ENCODE measurements at regions not wholly inside any gene's neighbourhood (a gene's known extent, or its start where the extent isn't known, plus 50 kb on each side); places are given as distances from the start of the nearest gene placed in this dataset.

DNA sequence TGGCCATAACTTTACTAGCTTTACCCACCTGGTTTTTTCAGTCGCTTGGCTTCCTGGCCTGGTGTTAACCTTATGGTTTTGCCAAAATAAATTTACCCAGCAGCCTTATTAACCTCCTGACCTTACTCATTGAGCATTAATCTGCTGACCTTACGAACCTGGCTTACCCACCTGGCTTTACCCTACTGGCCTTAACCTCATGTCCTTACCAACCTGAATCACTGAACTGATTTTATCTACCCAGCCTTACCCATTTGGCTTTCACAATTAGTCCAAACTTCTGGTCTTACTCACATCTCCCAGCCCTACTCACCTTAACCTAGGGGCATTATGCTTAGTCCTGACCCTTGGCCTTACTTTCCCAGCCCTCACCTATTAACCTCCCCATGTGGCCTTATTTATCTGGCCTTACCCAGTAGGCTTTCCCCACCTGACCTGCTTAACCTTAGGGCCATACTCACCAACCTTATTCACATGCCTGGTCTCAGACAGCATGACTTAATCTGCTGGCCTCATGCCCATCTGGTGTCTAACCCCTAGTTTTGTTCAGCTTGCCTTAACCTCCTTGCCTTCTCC is 93.4 kb downstream of the IL12A start (continued):
- TF ChIP-seq, protein P1, sequence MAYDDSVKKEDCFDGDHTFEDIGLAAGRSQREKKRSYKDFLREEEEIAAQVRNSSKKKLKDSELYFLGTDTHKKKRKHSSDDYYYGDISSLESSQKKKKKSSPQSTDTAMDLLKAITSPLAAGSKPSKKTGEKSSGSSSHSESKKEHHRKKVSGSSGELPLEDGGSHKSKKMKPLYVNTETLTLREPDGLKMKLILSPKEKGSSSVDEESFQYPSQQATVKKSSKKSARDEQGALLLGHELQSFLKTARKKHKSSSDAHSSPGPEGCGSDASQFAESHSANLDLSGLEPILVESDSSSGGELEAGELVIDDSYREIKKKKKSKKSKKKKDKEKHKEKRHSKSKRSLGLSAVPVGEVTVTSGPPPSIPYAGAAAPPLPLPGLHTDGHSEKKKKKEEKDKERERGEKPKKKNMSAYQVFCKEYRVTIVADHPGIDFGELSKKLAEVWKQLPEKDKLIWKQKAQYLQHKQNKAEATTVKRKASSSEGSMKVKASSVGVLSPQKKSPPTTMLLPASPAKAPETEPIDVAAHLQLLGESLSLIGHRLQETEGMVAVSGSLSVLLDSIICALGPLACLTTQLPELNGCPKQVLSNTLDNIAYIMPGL (CRISPR knock-in tag; IDR thresholded peaks at IDR 0.05; ENCODE audit: borderline replicate concordance), result no peak
- TF ChIP-seq ZFP36 (IDR thresholded peaks at IDR 0.05; ENCODE audit: borderline replicate concordance, partially characterized antibody) (no peak), HOXB13 (CRISPR knock-in tag; IDR thresholded peaks at IDR 0.05; ENCODE audit: low read depth) (no peak)
- TF ChIP-seq, protein P2, sequence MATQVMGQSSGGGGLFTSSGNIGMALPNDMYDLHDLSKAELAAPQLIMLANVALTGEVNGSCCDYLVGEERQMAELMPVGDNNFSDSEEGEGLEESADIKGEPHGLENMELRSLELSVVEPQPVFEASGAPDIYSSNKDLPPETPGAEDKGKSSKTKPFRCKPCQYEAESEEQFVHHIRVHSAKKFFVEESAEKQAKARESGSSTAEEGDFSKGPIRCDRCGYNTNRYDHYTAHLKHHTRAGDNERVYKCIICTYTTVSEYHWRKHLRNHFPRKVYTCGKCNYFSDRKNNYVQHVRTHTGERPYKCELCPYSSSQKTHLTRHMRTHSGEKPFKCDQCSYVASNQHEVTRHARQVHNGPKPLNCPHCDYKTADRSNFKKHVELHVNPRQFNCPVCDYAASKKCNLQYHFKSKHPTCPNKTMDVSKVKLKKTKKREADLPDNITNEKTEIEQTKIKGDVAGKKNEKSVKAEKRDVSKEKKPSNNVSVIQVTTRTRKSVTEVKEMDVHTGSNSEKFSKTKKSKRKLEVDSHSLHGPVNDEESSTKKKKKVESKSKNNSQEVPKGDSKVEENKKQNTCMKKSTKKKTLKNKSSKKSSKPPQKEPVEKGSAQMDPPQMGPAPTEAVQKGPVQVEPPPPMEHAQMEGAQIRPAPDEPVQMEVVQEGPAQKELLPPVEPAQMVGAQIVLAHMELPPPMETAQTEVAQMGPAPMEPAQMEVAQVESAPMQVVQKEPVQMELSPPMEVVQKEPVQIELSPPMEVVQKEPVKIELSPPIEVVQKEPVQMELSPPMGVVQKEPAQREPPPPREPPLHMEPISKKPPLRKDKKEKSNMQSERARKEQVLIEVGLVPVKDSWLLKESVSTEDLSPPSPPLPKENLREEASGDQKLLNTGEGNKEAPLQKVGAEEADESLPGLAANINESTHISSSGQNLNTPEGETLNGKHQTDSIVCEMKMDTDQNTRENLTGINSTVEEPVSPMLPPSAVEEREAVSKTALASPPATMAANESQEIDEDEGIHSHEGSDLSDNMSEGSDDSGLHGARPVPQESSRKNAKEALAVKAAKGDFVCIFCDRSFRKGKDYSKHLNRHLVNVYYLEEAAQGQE (IDR thresholded peaks at IDR 0.05), result no peak
- TF ChIP-seq, protein P3, sequence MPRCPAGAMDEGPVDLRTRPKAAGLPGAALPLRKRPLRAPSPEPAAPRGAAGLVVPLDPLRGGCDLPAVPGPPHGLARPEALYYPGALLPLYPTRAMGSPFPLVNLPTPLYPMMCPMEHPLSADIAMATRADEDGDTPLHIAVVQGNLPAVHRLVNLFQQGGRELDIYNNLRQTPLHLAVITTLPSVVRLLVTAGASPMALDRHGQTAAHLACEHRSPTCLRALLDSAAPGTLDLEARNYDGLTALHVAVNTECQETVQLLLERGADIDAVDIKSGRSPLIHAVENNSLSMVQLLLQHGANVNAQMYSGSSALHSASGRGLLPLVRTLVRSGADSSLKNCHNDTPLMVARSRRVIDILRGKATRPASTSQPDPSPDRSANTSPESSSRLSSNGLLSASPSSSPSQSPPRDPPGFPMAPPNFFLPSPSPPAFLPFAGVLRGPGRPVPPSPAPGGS (IDR thresholded peaks at IDR 0.05), result no peak
- TF ChIP-seq, protein P4, sequence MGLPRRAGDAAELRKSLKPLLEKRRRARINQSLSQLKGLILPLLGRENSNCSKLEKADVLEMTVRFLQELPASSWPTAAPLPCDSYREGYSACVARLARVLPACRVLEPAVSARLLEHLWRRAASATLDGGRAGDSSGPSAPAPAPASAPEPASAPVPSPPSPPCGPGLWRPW (IDR thresholded peaks at IDR 0.05), result no peak

DNA sequence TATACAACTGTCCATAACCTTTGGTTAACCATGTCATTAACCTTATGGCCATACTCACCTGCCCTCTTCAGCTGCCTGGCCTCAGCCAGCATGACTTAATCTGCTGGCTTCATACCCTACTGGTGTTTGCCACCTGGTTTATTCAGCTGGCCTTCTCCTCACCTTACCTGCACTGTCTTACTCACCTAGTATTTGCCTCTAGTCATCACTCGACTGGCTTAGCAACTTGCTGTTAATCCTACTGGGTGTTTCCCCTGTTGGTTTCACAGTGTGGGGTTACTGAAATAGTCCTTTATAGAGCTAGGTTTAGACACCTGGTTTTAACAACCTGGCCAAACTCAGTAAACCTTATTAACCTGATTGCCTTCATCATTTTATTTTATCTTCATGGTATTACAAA is 96.4 kb downstream of the IL12A start:
- ATAC-seq, result no peak
- WGBS (ENCODE audit: missing lambda C conversion rate), result 65% methylated on average over 1 of the region's 1 CpG
- H3K27ac ChIP-seq, result no peak overlapping the region
- DNase-seq (ENCODE audit: low read depth in 1 of 2, low spot score in 1 of 2), result no peak
- no peak overlapping the region for H3K4me3 ChIP-seq
- CTCF ChIA-PET, result interaction anchor here (1.0 to 1.1 kb wide), 3 partner anchors 16 to 52 kb away, joined by 3 read pairs; no protein-coding TSS in a partner anchor
- no peaks in the 10 kb centered on the region for H3K9me3 ChIP-seq
- no peak overlapping the region for H3K4me2 ChIP-seq
- POLR2A ChIA-PET, result no interaction called here
- H3K4me1 ChIP-seq, result no peaks in the 10 kb centered on the region
- TF ChIP-seq KDM1A (IDR thresholded peaks at IDR 0.05; ENCODE audit: low read depth) (no peak), POLR2AphosphoS2 (conservative IDR thresholded peaks at IDR 0.05; ENCODE audit: low read length) (no peak), HOXB13 (CRISPR knock-in tag; IDR thresholded peaks at IDR 0.05; ENCODE audit: low read depth) (no peak), RFX5 (IDR thresholded peaks at IDR 0.05) (no peak), NFE2L2 (conservative IDR thresholded peaks at IDR 0.05; ENCODE audit: low read length) (no peak)
- TF ChIP-seq, protein P5, sequence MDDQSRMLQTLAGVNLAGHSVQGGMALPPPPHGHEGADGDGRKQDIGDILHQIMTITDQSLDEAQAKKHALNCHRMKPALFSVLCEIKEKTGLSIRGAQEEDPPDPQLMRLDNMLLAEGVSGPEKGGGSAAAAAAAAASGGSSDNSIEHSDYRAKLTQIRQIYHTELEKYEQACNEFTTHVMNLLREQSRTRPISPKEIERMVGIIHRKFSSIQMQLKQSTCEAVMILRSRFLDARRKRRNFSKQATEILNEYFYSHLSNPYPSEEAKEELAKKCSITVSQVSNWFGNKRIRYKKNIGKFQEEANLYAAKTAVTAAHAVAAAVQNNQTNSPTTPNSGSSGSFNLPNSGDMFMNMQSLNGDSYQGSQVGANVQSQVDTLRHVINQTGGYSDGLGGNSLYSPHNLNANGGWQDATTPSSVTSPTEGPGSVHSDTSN (IDR thresholded peaks at IDR 0.05), result no peak
- no peak for FAIRE-seq

DNA sequence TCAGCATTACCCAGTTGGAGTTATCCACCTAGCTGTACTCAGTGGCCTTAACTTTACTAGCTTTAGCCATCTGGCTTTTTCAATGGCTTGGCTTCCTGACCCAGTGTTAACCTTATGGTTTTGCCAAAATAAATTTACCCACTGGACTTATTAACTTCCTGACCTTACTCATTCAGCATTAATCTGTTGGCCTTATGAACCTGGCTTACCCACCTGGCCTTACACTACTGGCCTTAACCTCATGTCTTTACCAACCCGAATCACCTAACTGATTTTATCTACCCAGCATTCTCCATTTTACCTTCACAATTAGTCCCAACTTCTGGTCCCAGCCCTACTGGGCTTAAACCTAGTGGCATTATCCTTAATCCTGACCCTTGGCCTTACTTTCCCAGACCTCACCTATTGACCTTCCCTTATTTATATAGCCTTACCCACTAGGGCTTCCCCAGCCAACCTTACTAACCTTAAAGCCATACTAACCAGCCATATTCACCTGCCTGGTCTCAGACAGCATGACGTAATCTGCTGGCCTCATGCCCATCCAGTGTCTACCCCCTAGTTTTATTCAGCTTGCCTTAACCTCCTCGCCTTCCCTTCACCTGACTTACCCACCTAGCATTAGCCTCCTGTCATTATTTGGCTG is 100.0 kb downstream of the IL12A start:
- H3K9me3 ChIP-seq, result no peaks in the 10 kb centered on the region
- WGBS (ENCODE audit: missing lambda C conversion rate), result 83% methylated on average over 3 of the region's 3 CpGs
- FAIRE-seq (no peak), ATAC-seq (no peak), DNase-seq (ENCODE audit: low read depth in 1 of 2, low spot score in 1 of 2) (no peak)
- CTCF ChIA-PET, result interaction anchor here (0.6 kb wide), 1 partner anchor 59 kb away, joined by 3 read pairs; no protein-coding TSS in a partner anchor
- H3K4me1 ChIP-seq, result no peaks in the 10 kb centered on the region
- no peak overlapping the region for H3K4me2 ChIP-seq
- POLR2A ChIA-PET, result no interaction called here
- H3K27ac ChIP-seq, result no peak overlapping the region
- H3K4me3 ChIP-seq, result no peak overlapping the region
- TF ChIP-seq, protein P5 (IDR thresholded peaks at IDR 0.05), result no peak
- TF ChIP-seq JUN (IDR thresholded peaks at IDR 0.05) (no peak), ZC3H11A (IDR thresholded peaks at IDR 0.05) (no peak), SREBF2 (IDR thresholded peaks at IDR 0.05) (no peak), ZFP36 (IDR thresholded peaks at IDR 0.05; ENCODE audit: borderline replicate concordance, partially characterized antibody) (no peak), HOXB13 (CRISPR knock-in tag; IDR thresholded peaks at IDR 0.05; ENCODE audit: low read depth) (no peak), NPAS2 (CRISPR knock-in tag; IDR thresholded peaks at IDR 0.05; ENCODE audit: borderline replicate concordance) (no peak), EHMT2 (IDR thresholded peaks at IDR 0.05; ENCODE audit: low read depth) (no peak), CBX2 (IDR thresholded peaks at IDR 0.05; ENCODE audit: borderline replicate concordance, low read depth) (no peak), HDAC2 (IDR thresholded peaks at IDR 0.05) (no peak)
- TF ChIP-seq, protein P1 (CRISPR knock-in tag; IDR thresholded peaks at IDR 0.05; ENCODE audit: borderline replicate concordance), result no peak
- TF ChIP-seq, protein P6, sequence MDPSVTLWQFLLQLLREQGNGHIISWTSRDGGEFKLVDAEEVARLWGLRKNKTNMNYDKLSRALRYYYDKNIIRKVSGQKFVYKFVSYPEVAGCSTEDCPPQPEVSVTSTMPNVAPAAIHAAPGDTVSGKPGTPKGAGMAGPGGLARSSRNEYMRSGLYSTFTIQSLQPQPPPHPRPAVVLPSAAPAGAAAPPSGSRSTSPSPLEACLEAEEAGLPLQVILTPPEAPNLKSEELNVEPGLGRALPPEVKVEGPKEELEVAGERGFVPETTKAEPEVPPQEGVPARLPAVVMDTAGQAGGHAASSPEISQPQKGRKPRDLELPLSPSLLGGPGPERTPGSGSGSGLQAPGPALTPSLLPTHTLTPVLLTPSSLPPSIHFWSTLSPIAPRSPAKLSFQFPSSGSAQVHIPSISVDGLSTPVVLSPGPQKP (IDR thresholded peaks at IDR 0.05; ENCODE audit: low read depth, low read length), result no peak
